ENCODE measurements at regions not wholly inside any gene's neighbourhood (a gene's known extent, or its start where the extent isn't known, plus 50 kb on each side); places are given as distances from the start of the nearest gene placed in this dataset.

GRCh38 chr4:178881937-178882336 lies 1439.7 kb upstream of the AGA start:
- Histone ChIP-seq H3K9me3 (no peaks in the 10 kb centered on the region), H3K4me1 (no peaks in the 10 kb centered on the region), H3K36me3 (no peaks in the 10 kb centered on the region), H3K4me3 (no peak overlapping the region), H3K27me3 (no peaks in the 10 kb centered on the region), H3K27ac (no peak overlapping the region)
- no peak for DNase-seq (ENCODE audit: extremely low spot score in 2 of 2)
- intact Hi-C loops (cut with DNase I): no loop called here
- no peak for TF ChIP-seq POLR2AphosphoS5 (IDR thresholded peaks at IDR 0.05; ENCODE audit: insufficient read depth in 1 of 2, low read depth in 1 of 2)
- TF ChIP-seq CTCF (IDR thresholded peaks at IDR 0.05): no peak
- no peak for TF ChIP-seq POLR2A (IDR thresholded peaks at IDR 0.05)

GRCh38 chr4:178894126-178894525 lies 1451.9 kb upstream of the AGA start:
- intact Hi-C loops (cut with DNase I): no loop called here
- Histone ChIP-seq H3K27ac (no peak overlapping the region), H3K4me1 (no peaks in the 10 kb centered on the region)

GRCh38 chr4:178899084-178899483 lies 1456.8 kb upstream of the AGA start:
- H3K4me1 ChIP-seq: no peaks in the 10 kb centered on the region
- H3K27me3 ChIP-seq: no peaks in the 10 kb centered on the region
- TF ChIP-seq POLR2AphosphoS5 (IDR thresholded peaks at IDR 0.05; ENCODE audit: insufficient read depth in 1 of 2, low read depth in 1 of 2) (no peak), CTCF (IDR thresholded peaks at IDR 0.05) (no peak), POLR2A (IDR thresholded peaks at IDR 0.05) (no peak)
- intact Hi-C loops (cut with DNase I): no loop called here
- H3K27ac ChIP-seq: no peak overlapping the region
- H3K36me3 ChIP-seq: no peaks in the 10 kb centered on the region
- DNase-seq (ENCODE audit: extremely low spot score in 2 of 2): no peak
- H3K4me3 ChIP-seq: no peak overlapping the region
- no peaks in the 10 kb centered on the region for H3K9me3 ChIP-seq

More at GRCh38 chr4:178894126-178894525, 1451.9 kb upstream of the AGA start:
- Histone ChIP-seq H3K36me3 (no peaks in the 10 kb centered on the region), H3K27me3 (no peaks in the 10 kb centered on the region), H3K9me3 (no peaks in the 10 kb centered on the region), H3K4me3 (no peak overlapping the region)
- no peak for DNase-seq (ENCODE audit: extremely low spot score in 2 of 2)
- TF ChIP-seq POLR2A (IDR thresholded peaks at IDR 0.05) (no peak), CTCF (IDR thresholded peaks at IDR 0.05) (no peak), POLR2AphosphoS5 (IDR thresholded peaks at IDR 0.05; ENCODE audit: insufficient read depth in 1 of 2, low read depth in 1 of 2) (no peak)

- no peaks in the 10 kb centered on the region for H3K36me3 ChIP-seq
- no peaks in the 10 kb centered on the region for H3K4me1 ChIP-seq
- H3K9me3 ChIP-seq: no peaks in the 10 kb centered on the region
- no peak overlapping the region for H3K4me3 ChIP-seq
- DNase-seq (ENCODE audit: extremely low spot score in 2 of 2): no peak
- intact Hi-C loops (cut with DNase I): no loop called here
- no peak overlapping the region for H3K27ac ChIP-seq
- TF ChIP-seq POLR2AphosphoS5 (IDR thresholded peaks at IDR 0.05; ENCODE audit: insufficient read depth in 1 of 2, low read depth in 1 of 2) (no peak), POLR2A (IDR thresholded peaks at IDR 0.05) (no peak), CTCF (IDR thresholded peaks at IDR 0.05) (no peak)
- H3K27me3 ChIP-seq: no peaks in the 10 kb centered on the region
Observed at GRCh38 chr4:178917756-178918155, 1475.5 kb upstream of the AGA start.

- no peaks in the 10 kb centered on the region for H3K9me3 ChIP-seq
- TF ChIP-seq POLR2A (IDR thresholded peaks at IDR 0.05) (no peak), POLR2AphosphoS5 (IDR thresholded peaks at IDR 0.05; ENCODE audit: insufficient read depth in 1 of 2, low read depth in 1 of 2) (no peak), CTCF (IDR thresholded peaks at IDR 0.05) (no peak)
- intact Hi-C loops (cut with DNase I): no loop called here
- DNase-seq (ENCODE audit: extremely low spot score in 2 of 2): no peak
- H3K36me3 ChIP-seq: no peaks in the 10 kb centered on the region
- no peaks in the 10 kb centered on the region for H3K27me3 ChIP-seq
- no peak overlapping the region for H3K4me3 ChIP-seq
- H3K27ac ChIP-seq: no peak overlapping the region
- no peaks in the 10 kb centered on the region for H3K4me1 ChIP-seq
Observed at GRCh38 chr4:178937130-178937529, 1494.9 kb upstream of the AGA start.

Data from vagina (tissue), 2 donors.